HG03159 (cell line): ENCODE measurements at regions not wholly inside any gene's neighbourhood (a gene's known extent, or its start where the extent isn't known, plus 50 kb on each side); places are given as distances from the start of the nearest gene placed in this dataset.
A peak's percentile ranks its signal among the peaks of the same experiment; 100 is the strongest.
"Not testable (repeated sequence)": the region's sequence is repeated elsewhere in the genome, so short reads cannot be mapped to it uniquely, and the experiment has no call there.

ENCODE experiments used
- ATAC-seq: cut with Tn5 transposase; IDR thresholded peaks from one replicate; pipeline ENCODE4 v1.9.1; 2021; ENCODE audit warnings: mild to moderate bottlenecking, moderate library complexity; ENCODE audit not compliant: unreplicated experiment

DNA sequence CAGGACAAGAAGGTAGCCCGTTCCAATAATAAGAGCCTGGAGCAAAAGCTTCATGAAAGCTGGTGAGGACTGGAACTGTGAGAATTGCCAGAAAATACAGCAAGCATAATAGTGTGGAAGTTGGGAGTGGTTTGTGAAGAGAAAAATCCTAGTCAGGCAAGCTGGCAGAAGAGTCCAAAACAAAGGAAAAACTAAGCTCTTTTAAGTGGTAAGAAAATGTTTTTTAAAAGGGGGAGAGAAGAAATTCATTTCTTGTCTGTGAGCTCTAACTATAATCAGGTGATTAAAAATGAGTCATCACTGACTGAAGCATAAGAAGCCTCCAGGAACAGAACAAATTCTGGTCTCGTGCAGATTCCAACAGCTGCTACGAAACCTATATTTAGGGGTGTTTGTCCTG lies 102.6 kb downstream of the CAAP1 start:
- ATAC-seq, result no peak

DNA sequence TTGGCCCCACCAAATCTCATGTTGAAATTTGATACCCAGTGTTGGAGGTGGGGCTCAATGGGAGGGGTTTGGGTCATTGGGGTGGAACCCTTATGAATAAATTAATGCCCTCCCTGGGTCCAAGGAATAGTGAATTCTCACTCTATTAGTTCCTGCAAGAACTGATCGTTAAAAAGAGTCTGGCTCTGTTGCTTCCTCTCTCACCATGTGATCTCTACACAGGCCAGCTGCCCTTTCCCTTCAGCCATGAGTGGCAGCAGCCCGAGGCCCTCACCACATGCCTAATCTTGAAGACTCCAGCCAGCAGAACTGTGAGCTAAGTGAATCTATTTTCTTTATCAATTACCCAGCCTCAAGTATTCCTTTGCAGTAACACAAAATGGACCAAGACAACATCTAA lies 106.0 kb downstream of the CAAP1 start:
- no peak for ATAC-seq

DNA sequence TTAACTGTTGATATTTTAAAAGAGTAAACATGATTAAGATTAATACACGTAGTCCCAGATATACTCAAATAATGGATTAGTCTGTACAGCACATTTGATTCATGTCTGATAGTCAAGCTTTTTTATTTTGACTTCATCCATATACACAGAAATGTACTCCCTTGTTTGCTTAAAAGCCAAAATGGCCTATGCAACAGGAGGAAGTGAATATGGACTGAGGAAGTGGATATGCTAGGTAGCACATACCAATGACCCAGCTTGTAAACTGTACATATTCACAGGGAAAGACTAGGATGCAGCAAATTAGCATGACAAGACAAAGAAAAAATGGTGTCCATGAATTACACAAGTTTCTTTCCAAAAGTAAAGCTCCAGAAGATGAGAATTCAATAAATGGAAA lies 109.7 kb downstream of the CAAP1 start:
- no peak for ATAC-seq

DNA sequence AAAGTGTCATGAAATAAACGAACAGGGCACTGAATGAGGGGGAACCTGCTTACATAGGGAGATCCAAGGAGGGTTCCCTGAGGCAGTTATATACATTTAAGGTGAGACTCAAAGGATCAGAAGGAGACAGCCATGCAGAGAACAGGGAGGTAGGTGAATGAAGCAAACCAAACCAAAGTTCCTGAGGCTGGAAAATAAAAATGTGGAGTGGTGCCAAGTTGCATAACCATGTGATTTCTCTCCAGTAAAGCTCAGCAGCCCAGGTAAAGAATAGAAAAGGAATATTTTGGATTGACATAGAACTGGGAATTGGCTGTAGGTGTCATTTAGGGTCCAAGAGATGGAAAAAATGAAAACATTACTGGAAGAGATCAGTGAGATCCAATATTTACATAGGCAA lies 110.7 kb downstream of the CAAP1 start:
- no peak for ATAC-seq

DNA sequence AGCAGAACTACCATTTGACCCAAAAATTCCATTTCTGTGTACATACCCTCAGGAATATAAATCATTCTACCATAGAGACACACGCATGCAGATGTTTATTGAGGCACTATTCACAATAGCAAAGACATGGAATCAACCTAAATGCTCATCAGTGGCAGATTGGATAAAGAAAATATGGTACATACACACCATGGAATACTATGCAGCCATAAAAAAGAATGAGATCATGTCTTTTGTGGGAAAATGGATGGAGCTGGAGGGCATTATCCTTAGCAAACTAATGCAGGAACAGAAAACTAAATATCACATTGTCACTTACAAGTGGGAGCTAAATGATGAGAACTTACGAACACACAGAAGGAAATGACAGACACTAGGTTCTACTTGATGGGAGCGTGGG lies 112.3 kb downstream of the CAAP1 start:
- ATAC-seq, result not testable (repeated sequence)

DNA sequence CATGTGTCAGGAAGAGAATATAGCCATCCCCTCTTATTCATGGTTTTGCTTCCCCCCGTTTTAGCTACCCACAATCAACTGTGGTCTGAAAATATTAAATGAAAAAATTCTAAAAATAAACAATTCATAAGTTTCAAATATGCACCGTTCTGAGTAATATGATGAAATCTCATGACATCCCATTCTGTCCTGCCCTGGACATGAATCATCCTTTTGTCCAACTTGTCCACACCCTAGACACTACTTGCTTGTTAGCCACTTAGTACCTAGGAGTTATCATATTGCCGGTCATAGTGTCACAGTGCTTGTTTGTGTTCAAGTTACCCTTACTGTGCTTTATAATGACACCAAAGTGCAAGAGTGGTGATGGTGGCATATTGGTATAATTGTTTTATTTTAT lies 113.5 kb downstream of the CAAP1 start:
- ATAC-seq, result no peak

DNA sequence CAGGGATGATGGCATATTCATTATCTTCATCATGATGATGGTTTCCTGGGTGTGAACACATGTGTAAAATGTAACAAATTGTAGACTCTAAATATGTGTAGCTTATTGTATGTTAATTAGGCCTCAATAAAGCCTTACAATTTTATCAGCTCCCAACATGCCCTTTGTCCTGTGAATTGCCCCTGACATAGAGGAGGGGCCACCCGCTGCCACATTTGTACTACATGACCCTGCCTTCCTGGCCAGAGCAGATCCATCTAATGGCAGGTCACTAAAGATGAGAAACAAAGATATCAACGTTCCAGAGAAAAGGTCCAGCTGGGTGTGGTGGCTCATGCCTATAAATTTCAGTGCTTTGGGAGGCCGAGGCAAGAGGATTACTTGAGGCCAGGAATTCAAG lies 117.2 kb downstream of the CAAP1 start:
- no peak for ATAC-seq

DNA sequence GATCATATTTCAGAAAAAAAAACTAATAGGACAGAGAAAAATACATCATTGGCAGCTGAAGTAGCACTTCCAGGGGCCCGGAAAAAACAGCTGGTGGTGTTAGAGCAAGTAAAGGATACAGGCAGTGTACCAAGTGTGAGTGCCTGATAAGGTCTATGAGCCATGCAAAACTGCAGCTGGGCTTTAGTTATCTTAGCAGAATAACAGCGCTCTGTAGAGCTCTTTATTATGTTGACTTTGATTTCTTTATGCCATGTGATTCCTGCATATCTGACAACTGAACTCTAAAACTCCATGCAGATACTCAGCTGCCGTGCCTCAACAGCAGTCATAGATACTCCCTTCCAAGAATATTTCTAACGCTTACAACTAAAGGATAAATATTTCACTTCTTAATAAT lies 119.5 kb downstream of the CAAP1 start:
- ATAC-seq, result no peak

DNA sequence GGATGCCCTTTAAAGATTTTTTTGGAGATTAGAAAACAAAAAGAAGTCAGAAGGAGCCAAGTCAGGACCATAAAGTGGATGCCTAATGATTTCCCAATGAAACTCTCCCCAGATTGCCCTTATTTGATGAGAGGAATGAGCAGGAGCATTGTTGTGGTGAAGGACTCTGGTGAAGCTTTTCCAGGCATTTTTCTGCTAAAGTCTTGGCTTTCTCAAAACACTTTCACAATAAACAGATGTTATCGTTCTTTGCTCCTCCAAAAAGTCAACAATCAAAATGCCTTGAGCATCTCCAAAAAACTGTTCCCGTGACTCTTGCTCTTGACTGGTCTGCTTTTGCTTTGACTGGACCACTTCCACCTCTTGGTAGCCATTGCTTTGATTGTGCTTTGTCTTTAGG lies 121.8 kb downstream of the CAAP1 start:
- ATAC-seq, result no peak

DNA sequence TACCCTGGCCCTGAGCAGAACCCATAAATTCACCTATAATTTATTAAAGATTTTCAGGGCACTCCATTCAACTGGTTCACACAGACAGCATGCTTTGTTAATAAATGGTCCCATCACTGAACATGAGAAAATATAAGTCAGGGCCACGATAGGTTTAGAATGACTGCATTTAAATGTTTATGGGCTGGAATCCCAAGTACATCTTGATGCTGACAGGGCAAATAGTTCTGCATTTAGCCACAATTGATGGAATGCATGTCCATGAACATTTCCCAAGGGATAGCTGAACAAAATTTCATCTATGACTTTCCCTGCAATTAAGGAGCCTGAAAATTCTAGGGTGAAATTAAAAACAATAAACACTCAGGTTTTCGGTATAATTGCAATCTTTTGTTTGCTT lies 124.5 kb downstream of the CAAP1 start:
- no peak for ATAC-seq

DNA sequence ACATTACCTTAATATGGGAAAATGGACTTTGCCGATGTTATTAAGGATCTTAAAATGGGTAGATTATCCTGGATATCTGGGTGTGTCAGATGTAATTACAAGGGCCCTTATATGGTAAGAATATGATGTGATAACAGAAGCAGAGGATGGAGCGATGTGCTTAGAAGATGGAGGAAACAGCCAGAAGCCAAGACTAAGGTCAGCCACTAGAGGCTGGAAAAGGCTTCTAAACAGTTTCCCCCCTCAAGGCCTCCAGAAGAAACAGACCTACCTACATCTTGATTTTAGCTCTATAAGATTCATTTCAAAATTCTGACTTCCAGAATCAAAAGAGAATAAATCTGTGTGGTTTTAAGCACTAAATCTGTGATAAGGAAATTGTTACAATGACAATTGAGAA lies 131.9 kb downstream of the CAAP1 start:
- no peak for ATAC-seq

DNA sequence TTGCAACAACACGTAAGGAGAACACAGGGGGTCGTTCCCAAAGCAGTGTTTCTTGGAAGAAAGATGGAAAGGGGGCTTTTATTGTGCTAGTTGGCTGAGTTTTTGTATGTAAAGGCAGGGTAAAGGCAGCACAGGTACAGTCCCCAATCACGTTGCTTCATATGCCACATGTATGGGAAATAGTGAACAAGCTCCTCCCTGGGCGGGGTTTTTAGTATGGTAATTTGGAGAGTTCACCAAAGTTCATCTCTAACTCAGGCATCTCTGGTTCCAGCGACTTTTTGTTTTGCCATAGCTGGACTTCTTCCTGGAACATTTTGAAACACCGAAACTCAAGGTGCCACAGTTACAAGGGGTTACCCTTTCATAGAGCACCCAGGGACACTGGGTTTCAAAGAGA lies 133.9 kb downstream of the CAAP1 start:
- no peak for ATAC-seq

DNA sequence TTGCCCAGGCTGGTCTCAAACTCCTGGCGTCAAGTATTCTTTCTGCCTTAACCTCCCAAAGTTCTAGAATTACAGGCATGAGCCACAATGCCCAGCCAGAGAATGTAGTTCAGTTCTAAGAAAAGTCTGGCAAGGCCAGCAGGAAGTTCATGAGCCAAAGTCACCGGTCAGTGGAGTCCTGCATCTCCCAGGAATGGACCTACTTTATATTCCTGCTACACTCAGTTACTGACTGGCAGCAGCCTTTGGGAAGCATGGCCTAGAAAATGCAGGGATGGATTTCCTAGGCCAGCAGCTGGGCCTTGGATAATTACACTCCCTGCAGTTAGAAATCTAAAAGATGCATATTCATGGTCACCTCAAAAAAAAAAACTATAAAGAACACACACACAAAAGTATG lies 135.7 kb downstream of the CAAP1 start:
- no peak for ATAC-seq

DNA sequence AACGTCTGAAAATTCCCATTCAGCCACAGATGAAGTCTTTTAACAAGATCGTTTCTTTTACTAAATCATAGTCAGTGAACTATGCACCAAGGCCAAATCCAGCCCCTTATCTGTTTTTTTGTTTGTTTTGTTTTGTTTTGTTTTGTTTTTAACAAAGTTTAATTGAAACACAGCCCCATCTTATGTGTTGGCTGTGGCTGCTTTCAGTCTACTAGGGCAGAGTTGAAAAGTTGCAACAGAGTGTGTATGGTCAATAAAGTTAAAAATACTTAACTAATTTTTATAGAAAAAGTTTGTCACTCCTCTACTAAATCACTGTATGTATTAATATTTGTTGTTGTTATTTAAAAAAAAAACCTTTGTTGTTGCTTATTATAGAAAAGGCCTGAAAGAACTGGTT lies 137.1 kb downstream of the CAAP1 start:
- no peak for ATAC-seq

DNA sequence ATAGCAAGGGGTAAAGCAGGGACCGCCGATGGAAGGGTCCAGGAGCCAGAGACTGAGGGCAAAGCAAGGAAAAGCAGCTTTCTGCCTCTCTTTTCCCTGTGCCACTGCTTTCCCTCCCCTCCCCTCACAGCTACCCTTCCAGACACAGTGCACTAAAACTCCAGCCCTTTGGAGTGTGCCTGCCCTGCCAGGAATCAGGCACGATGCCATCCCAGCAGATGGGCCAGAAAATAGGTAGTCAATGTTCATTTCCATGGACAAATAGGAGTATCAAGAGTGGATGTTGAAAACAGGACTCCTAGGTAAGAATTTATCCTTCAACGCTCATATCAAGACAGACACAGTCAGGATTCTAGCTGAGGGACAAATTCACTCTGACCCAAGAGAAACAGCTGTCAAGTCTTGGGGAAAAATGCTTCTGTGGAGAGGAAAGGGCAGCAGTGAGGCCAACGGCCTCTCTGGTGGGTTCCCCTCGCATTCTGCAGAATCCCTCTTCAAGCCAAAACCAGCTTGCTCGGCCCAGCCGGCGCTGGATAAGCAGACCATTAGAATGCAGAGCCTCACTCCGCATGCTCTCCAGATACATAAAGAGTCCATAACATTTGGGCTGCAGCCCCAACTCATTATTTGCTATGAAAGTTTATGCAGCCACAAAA lies 138.0 kb downstream of the CAAP1 start:
- no peak for ATAC-seq

DNA sequence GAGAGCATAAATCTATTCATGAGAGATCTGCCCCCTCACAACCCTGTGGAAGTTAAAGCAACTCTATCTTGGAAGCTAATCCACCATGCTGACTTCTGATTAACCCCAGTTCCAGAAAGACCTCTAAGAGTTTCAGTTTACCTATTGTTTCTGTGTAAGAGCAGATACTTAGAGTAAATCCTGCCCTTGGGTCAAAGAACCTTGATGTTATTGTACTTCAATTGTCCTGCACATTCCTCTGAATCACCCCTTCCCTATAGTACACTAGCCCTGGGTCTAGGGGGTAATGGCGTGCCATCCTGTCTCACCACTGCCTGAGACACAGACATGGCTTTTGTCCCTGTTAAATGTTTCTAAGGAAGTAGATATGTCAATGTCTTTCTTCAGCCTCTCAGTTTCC lies 138.6 kb downstream of the CAAP1 start:
- no peak for ATAC-seq

DNA sequence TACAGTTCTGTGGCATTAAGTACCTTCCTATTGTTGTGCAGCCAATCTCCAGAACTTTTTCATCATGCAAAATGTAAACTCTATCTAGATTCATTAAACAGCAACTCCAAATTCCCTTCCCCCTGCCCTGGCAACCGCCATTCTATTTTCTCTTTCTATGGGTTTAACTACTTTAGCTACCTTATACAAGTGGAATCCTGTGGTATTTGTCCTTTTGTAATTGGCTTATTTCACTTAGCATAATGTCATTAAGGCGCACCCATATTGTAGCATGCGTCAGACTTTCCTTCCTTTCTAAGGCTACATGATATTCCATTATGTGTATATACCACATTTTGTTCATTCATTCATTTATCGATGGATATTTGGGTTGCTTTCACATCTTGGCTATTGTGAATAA lies 142.4 kb downstream of the CAAP1 start:
- no peak for ATAC-seq

DNA sequence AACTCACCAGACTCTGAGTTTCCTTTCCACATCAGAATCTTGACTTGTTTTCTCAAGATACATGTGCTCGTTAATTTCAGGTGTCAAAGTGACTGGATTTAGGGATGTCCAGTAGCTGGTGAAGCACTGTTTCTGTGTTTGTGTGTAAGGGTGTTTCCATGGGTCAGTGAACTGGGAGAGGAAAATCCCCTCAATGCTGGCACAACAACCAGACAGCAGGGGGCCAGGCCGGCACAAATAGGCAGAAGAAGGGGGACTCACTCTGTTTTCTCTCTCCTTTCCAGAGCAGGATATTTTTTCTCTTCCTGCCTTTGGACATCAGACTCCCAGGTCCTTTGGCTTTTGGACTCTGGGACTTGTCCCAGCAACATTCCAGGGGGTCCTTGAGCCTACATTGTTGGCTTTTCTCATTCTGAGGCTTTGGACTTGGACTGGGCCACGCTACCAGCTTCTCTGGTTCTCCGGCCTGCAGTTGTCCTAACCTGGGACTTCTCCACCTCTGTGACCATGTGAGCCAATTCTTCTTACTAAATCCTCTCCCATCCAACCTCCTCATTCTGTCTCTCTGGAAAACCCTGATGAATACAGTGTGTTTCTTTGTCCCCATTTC lies 144.0 kb downstream of the CAAP1 start:
- ATAC-seq, result no peak

DNA sequence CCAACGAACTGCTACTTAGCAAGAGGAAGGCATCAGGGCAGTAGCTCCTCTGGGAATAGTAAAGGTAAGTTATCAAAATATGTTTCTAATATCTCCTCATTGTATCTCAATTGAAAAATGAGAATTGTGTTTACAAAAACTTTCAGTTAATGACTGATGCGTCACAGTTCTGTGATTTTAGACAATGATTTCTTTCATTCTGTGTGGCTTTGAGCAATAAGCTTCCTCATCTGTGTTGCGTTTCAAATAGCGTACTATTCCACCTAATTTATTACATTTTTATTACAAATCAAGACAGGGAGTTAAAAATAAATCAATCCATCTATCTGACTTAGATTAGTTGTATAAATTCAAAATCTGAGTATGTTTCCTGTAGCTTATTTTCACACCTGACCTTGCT lies 145.0 kb downstream of the CAAP1 start:
- no peak for ATAC-seq

DNA sequence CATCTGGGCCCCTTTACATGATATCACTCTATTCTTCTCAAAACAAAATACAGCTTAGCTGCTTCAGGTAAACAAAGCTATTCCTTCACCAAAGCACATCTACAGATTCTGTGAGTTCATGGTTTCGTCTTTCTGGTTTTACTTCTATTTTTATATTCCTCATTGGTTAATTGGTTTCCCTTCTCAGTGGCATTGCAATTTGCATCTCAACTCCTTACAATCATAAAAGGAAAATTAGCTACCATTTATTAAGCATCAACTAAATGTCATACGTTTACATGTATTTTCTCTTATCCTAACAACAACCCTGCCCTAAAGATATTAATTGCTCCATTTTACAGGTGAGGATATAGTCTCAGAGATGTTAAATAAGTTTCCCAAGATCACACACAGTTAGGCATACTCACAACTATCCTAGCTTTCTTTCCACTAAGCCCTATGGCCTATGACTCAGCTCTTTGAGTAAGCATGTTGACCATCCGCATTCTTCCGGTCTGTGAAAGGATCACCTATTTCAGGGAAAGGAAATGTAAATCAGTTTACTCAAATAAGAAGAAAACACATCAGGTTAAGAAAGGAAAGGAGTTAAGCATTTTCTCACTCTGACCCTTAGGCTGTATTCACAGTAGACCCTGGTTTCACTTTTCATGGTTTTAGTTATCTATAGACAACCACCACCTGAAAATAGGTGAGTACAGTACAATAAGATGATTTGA lies 146.1 kb downstream of the CAAP1 start:
- ATAC-seq, result peak; percentile 81

DNA sequence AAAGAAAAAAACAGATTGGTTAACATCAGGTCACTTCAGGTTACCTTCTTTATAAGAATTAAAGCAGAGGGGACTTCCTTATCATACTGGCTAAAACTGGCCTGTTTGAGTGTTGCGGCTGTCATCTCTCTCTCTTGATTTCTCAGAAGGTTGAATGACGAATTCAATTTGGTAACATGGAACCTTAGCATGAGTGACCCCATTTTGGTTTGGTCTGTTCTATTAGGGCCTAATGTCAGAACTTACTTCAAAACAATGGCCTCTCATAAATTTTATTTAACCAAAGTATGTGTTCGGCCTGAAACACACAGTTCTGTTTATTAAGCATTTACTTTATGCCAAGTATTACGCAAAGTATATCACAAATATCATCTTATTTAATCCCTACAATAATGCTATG lies 147.5 kb downstream of the CAAP1 start:
- no peak for ATAC-seq

DNA sequence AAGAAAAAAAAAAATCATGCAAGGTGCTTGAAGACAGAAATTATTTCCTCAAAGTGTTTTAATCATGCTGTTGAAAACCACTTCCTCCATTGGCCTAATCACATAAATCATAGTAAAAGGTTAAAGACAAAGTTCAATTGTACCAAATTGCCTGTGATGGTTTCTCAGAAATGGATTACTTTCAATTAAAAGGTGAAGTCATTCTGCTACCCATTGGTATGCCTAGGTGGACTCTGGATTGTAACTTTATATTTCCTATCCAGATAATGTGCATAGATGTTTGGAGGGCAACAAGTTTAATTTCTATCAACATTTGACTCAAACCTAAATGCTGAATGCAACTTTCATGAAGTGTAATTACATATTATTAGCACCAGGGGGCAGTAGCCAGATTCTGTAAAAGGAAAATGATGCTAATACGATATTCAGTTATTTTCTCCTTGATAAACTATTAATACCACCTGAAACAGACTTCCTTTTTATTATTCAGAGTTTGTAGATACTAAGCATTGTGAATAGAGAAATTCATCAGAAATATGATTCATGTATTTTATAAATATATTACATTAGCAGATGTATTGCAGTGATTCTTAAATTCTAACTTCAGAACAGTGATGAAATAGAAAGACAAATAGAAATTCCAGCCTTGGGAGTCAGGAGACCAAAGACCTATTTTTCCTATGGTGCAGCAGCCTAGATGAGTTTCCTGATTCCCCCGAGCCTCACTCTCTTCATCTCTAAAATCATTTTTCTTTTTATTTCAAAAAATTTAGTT lies 148.2 kb downstream of the CAAP1 start:
- no peak for ATAC-seq
